ENCODE measurements at regions not wholly inside any gene's neighbourhood (a gene's known extent, or its start where the extent isn't known, plus 50 kb on each side); places are given as distances from the start of the nearest gene placed in this dataset.

DNA sequence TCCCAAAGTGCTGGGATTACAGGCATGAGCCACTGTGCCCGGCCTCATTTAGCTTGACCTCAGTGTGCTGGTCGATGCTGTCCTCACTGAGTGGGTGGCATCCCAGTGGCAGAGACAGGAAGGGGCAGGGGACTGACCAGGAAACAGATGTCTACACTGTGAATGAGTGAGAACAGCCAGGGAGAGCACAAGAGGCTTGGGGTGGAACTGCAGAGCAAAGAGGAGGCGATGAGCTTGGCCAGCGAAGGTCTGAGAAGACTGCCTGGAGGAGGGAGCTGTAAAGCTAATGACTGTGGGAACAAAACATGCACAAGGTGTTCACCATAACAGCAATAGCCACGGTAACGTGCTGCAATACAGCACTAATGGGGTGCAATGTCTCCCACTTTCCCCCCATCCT, 57.2 kb upstream of the BEGAIN start:
- DNase-seq (ENCODE audit: low read depth, low spot score) (no peak), ATAC-seq (no peak)
- Histone ChIP-seq H4K20me1 (ENCODE audit: insufficient read depth) (no peaks in the 10 kb centered on the region), H3K9ac (ENCODE audit: low read length) (no peak overlapping the region), H3K4me1 (ENCODE audit: control insufficient read depth in 1 of 2, insufficient read depth in 2 of 2, low read length in 2 of 2) (peaks cover 8 to 23% of the 10 kb centered on the region in 2 experiments), H2AFZ (ENCODE audit: low read depth, low read length, poor library complexity, severe bottlenecking) (no peak overlapping the region), H3K9me2 (ENCODE audit: insufficient read depth) (no peaks in the 10 kb centered on the region), H3K9me3 (ENCODE audit: control insufficient read depth in 1 of 2, insufficient read depth in 1 of 2, low read depth in 1 of 2, low read length in 2 of 2) (peaks cover 3 to 4% of the 10 kb centered on the region in 2 experiments; a peak in 1 of 4 replicates), H3K27me3 (ENCODE audit: insufficient read depth, low read length) (no peaks in the 10 kb centered on the region), H3K36me3 (ENCODE audit: control insufficient read depth in 1 of 2, insufficient read depth in 2 of 2, low read length in 2 of 2) (no peaks in the 10 kb centered on the region), H3K4me3 (replicated peaks in 1 of 2; ENCODE audit: low read depth in 1 of 2, low read length in 2 of 2) (no peak overlapping the region), H3K79me2 (ENCODE audit: insufficient read depth, low read length) (no peaks in the 10 kb centered on the region), H3K27ac (ENCODE audit: low read depth, low read length) (no peak overlapping the region), H3K4me2 (ENCODE audit: low read length) (no peak overlapping the region)
- POLR2A ChIA-PET = no interaction called here
- intact Hi-C loops (cut with micrococcal nuclease) = loop anchor here (2.0 kb wide), 2 partner anchors 228 to 260 kb away; no protein-coding TSS in a partner anchor
- BruUV-seq (replicated peaks) = no TSS peak
- no peak for TF ChIP-seq TCF7L2 (IDR thresholded peaks at IDR 0.05; ENCODE audit: borderline replicate concordance, extremely low read depth, insufficient read depth, insufficient read length)
- TF ChIP-seq, protein P1, sequence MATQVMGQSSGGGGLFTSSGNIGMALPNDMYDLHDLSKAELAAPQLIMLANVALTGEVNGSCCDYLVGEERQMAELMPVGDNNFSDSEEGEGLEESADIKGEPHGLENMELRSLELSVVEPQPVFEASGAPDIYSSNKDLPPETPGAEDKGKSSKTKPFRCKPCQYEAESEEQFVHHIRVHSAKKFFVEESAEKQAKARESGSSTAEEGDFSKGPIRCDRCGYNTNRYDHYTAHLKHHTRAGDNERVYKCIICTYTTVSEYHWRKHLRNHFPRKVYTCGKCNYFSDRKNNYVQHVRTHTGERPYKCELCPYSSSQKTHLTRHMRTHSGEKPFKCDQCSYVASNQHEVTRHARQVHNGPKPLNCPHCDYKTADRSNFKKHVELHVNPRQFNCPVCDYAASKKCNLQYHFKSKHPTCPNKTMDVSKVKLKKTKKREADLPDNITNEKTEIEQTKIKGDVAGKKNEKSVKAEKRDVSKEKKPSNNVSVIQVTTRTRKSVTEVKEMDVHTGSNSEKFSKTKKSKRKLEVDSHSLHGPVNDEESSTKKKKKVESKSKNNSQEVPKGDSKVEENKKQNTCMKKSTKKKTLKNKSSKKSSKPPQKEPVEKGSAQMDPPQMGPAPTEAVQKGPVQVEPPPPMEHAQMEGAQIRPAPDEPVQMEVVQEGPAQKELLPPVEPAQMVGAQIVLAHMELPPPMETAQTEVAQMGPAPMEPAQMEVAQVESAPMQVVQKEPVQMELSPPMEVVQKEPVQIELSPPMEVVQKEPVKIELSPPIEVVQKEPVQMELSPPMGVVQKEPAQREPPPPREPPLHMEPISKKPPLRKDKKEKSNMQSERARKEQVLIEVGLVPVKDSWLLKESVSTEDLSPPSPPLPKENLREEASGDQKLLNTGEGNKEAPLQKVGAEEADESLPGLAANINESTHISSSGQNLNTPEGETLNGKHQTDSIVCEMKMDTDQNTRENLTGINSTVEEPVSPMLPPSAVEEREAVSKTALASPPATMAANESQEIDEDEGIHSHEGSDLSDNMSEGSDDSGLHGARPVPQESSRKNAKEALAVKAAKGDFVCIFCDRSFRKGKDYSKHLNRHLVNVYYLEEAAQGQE (IDR thresholded peaks at IDR 0.05; ENCODE audit: low read depth) = no peak
- TF ChIP-seq RAD21 (IDR thresholded peaks at IDR 0.05; ENCODE audit: low read depth) = no peak
- TF ChIP-seq JUND (IDR thresholded peaks at IDR 0.05) = no peak
- no peak for TF ChIP-seq SIN3A (IDR thresholded peaks at IDR 0.05; ENCODE audit: low read depth)
- TF ChIP-seq, protein P2, sequence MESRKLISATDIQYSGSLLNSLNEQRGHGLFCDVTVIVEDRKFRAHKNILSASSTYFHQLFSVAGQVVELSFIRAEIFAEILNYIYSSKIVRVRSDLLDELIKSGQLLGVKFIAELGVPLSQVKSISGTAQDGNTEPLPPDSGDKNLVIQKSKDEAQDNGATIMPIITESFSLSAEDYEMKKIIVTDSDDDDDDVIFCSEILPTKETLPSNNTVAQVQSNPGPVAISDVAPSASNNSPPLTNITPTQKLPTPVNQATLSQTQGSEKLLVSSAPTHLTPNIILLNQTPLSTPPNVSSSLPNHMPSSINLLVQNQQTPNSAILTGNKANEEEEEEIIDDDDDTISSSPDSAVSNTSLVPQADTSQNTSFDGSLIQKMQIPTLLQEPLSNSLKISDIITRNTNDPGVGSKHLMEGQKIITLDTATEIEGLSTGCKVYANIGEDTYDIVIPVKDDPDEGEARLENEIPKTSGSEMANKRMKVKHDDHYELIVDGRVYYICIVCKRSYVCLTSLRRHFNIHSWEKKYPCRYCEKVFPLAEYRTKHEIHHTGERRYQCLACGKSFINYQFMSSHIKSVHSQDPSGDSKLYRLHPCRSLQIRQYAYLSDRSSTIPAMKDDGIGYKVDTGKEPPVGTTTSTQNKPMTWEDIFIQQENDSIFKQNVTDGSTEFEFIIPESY (IDR thresholded peaks at IDR 0.05; ENCODE audit: extremely low read depth, insufficient replicate concordance, low read length) = no peak
- no peak for TF ChIP-seq EZH2phosphoT487 (IDR thresholded peaks at IDR 0.05; ENCODE audit: borderline replicate concordance)
- TF ChIP-seq, protein P3, sequence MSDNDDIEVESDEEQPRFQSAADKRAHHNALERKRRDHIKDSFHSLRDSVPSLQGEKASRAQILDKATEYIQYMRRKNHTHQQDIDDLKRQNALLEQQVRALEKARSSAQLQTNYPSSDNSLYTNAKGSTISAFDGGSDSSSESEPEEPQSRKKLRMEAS (IDR thresholded peaks at IDR 0.05) = no peak
- TF ChIP-seq POLR2A (IDR thresholded peaks at IDR 0.05; ENCODE audit: borderline replicate concordance, extremely low read depth, insufficient read depth, insufficient read length) = no peak
- TF ChIP-seq SRF (IDR thresholded peaks at IDR 0.05; ENCODE audit: low read depth) = no peak
- no peak for TF ChIP-seq ELF1 (IDR thresholded peaks at IDR 0.05; ENCODE audit: borderline replicate concordance, low read depth)
- TF ChIP-seq ZFX (IDR thresholded peaks at IDR 0.05) = no peak
- TF ChIP-seq CEBPB (IDR thresholded peaks at IDR 0.05; ENCODE audit: low read depth) = no peak
- TF ChIP-seq, protein P4, sequence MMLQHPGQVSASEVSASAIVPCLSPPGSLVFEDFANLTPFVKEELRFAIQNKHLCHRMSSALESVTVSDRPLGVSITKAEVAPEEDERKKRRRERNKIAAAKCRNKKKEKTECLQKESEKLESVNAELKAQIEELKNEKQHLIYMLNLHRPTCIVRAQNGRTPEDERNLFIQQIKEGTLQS (IDR thresholded peaks at IDR 0.05) = no peak
- no peak for TF ChIP-seq SP1 (IDR thresholded peaks at IDR 0.05; ENCODE audit: low read depth)
- TF ChIP-seq EGR1 (IDR thresholded peaks at IDR 0.05; ENCODE audit: low read depth) = no peak
- no peak for TF ChIP-seq YY1 (IDR thresholded peaks at IDR 0.05; ENCODE audit: extremely low read depth, insufficient replicate concordance, low read depth, low read length)
- no peak for TF ChIP-seq CBX3 (IDR thresholded peaks at IDR 0.05; ENCODE audit: low read depth)
- no peak for TF ChIP-seq FOSL1 (IDR thresholded peaks at IDR 0.05; ENCODE audit: low read depth)
- RAD21 ChIA-PET (ENCODE audit: low non-redundant PET in 1 of 2, low total read pairs in 2 of 2, uncharacterized antibody in 2 of 2, unreplicated experiment in 2 of 2) = no interaction called here
- CTCF ChIA-PET = interaction anchor here (1.2 to 3.3 kb wide), 4 partner anchors 9 to 260 kb away, joined by 4 to 108 read pairs (median 38); no protein-coding TSS in a partner anchor

All from HCT116 (cell line).